C4-2B (cell line): ENCODE measurements at regions not wholly inside any gene's neighbourhood (a gene's known extent, or its start where the extent isn't known, plus 50 kb on each side); places are given as distances from the start of the nearest gene placed in this dataset.

Source experiments
- CTCF ChIP-seq: fragments of 450-650 bp; conservative IDR thresholded peaks from 2 replicates; pipeline ENCODE4 v1.5.1; 2017; ENCODE audit warnings: mild to moderate bottlenecking
- ZFX ChIP-seq: fragments of 450-650 bp; IDR thresholded peaks from 2 replicates; pipeline ENCODE4 v1.6.1; 2017

DNA sequence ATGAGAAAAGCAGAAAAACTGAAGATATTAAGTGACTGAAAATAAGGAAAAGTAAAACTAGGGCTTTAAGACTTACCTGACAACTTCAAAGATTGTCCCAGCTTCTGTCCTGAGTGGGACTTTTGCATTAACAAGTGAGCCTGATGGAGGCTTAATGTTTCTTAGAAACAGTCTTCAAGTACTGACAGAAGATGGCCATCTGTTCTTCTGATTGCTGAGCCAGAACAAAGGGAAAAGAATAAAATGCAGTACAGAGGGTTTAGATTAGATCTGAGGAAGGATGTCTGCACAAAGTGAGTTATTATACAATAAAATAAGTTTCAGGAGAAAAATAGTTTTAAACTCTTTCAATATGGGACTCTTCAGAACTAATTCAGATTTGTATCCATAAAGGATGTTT, 500.7 kb downstream of the CETN3 start:
- TF ChIP-seq CTCF (no peak), ZFX (no peak)
